GM18873 (cell line): ENCODE measurements at regions not wholly inside any gene's neighbourhood (a gene's known extent, or its start where the extent isn't known, plus 50 kb on each side); places are given as distances from the start of the nearest gene placed in this dataset.

Experiments
- ATAC-seq: cut with Tn5 transposase; IDR thresholded peaks from one replicate; pipeline ENCODE4 v1.9.1; 2021; ENCODE audit warnings: mild to moderate bottlenecking, moderate library complexity, moderate number of reproducible peaks; ENCODE audit not compliant: unreplicated experiment, low FRiP score

DNA sequence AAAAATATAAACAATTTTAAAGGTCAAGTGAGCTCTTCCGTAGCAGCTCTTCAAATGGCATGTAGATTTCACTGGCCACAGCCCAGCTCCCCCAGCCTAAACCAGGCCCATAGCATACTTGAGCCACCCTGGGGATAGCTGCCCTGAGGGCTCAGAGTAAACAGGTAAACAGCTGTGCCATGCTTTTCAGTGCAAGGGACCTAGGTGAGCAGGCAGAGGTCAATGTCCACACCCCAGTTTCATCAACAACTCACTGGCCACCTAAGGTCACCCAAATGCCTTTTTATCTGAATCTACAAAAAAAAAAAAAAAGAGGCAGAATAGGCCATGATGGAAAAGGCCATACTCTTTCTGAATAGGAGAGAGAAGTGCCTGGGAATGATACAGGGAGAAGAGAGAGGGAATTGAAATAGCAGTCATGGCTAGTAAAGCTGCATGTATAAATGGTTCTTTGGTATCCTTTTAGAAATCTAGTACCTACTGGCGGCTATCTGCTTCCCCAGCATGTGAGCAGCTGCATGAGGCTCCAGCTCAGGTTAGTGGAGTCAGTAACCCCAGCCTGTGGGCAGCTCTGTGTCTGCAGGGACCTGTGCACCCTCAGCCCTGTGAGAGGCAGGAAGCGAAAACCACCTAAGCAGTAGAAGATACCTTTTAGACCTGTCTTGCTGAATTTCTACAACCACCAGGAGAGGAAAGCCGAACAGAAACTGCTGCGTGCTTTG lies 77.0 kb downstream of the FOXA2 start:
- no peak for ATAC-seq

DNA sequence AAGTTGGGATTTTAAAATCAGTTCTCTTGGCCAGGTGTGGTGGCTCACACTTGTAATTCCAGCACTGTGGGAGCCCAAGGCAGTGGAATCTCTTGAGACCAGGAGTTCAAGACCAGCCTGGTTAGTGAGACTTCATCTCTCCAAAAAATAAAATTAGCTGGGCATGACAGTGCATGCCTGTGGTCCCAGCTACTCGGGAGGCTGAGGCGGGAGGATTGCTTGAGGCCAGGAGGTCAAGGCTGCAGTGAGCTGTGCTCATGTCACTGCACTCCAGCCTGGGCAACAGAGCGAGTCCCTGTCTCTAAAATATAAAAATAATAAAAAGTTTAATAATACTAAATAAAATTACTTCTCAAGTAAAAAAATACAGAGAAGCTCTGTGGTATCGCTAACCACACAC lies 77.5 kb downstream of the FOXA2 start:
- no peak for ATAC-seq

DNA sequence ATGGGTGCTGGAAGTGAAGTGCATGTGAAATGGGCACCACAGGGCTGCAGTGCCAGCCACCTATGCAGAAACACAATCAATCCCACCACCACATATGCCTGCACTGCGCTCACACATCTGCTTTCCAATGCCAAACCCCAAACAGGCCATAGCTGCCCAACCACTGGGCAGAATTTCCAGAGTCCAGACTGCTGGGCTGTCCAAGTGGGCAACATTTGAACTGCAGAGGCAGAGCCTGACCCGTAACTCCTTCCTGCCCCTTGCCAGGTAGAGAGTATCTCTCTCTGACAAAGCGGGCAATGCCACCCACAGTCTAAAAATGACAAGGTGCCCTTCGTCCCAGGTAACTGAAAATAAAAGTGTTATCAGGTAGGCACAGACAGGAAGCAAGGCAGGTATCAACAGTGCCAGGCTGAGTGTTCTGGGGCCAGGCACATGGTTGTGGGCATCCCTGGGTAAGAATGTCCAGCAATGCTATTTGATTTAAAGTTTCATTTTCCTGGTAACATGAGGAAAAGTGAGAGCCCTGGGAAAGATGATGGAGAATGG lies 79.5 kb downstream of the FOXA2 start:
- no peak for ATAC-seq

DNA sequence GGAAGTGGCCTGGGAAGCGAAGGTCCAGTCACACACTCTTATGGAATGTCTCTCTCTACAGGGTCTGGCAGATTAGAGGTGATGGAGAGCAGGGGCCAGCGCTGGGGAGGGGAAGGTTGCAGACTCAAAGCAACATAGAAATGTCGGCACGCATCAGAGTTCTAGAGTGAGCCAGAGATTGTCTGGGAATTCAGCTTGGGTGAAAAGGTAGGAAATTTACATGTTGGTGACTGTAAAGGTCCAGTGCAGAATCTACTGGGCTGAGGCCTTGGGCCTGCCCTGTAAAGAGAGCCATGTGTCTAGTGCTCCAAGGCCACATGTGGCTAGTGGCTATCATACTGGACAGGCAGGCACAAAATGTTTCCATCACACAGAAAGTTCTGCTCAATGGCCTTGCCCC lies 80.8 kb downstream of the FOXA2 start:
- ATAC-seq = no peak

DNA sequence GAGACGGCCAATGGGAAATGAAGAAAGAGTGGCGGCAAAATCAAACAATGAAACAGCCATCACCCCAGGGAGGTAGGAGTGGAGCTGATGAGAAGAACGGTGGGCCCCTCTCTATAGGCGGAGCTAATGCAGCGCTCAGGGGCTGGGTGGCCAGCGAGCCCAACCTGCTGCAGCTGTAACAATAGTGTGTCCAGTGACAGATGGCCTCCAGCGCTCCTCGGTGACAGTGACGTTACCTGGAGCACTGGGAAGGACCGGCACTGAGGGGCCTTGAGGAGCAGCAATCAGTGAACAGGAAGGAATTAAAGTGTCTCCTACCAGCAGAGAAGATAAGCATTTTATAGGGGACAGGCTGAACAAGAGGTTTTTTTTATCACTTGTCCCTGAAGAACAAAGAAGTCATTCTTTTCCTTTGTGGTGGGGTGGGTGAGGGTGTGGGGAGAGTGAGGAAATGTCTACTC lies 81.6 kb downstream of the FOXA2 start:
- no peak for ATAC-seq

DNA sequence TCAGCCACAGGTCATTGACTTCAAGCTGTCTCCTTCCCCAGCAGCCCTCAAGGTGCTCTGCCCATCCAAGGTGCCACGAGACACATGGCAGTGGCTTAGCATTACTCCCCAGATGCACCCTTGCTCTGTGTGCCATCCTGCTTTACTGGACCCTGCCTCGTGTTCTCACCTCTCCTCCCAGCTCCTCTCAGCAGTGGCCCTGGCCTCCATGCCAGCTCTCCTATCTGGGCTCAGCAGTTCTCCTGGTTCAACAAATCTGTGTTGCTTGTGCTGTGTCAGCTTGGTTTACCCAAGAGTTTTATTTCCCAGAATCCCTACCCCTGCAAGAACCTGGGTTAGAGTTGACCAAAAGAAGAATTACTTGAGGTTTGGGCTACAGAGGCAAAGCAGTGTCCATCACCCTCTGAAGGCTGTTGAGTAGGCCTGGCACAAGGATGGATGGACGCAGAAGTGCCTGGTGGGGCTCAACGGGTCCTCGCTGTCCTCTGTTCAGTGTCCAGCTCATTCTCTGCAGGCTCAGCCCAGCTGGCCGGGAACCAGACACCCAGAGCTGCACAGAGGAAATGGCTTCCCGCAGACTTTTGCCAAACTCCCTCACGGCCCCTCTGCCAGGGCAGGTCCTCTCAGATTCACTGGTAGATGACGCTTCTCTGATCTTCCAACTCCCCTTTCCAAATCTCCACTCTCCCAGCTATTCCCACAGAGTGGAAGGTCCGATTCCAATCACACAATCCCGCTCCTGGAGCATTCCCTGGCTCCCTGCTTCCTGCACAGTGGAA lies 82.6 kb downstream of the FOXA2 start:
- no peak for ATAC-seq

DNA sequence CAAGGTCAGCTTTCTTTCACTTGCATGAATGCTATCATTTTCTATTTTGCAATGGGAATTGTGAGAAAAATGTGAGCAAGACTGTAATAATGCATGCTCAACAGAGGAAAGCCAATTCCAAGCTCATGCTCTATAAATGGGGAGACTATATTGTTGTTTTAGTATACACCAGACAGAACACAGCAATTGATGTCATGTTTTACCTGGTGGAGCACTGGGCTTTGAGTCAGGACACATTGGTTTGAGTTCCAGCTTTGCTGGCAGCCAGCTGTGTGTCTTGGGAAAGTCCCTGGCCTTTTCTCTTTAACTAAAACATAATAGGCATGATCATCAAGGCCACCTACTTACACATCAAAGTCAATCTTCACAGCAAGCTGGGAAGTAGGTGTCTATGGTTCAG lies 83.3 kb downstream of the FOXA2 start:
- no peak for ATAC-seq

DNA sequence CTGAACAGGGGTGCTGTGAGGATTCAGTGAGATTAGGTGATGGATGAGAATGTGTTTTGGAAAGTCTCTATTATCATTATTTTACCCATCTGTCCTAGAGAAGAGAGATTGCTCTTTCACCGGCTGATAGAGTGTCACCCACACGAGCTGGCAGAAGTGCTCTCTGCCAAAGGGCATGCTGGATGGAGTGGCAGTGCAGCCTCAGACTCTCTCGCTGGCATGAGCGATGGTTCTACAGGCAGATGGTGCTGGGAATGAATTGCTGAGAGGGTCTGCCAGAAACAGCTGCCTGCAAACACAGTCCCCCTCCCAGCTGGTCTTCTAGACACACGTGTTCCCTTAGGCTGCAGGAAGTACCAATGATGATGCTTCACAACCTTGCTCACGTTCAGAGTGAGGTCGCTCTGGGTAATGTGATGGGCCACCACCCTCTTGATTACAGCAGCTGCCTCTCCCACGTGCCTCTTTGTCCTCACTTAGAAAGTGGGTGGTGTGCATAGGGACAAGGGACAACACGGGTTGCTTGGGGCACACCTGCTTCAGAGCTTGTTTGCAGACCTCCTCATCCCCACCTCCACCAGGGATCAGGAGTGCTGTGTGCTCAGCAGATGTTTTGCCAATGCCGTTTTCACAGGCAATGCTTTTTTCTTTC lies 84.7 kb downstream of the FOXA2 start:
- ATAC-seq = no peak

DNA sequence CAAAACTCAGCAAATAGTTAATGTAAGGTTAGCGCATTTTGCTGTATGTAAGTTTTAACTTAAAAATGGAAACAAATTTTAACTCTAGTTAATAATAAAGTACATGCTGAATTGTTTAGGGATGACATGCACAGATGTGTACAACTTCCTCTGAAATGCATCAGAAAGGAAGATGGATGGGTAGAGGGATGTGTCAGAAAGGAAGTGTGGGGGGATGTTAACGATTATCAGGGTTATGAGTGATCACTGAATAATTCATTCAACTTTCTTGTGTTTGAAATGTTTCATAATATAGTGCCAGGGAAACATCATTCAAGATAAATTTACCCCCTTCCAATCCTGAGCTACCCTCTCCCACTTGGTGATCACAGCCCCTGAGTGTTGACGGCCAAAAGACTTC lies 87.6 kb downstream of the FOXA2 start:
- no peak for ATAC-seq

DNA sequence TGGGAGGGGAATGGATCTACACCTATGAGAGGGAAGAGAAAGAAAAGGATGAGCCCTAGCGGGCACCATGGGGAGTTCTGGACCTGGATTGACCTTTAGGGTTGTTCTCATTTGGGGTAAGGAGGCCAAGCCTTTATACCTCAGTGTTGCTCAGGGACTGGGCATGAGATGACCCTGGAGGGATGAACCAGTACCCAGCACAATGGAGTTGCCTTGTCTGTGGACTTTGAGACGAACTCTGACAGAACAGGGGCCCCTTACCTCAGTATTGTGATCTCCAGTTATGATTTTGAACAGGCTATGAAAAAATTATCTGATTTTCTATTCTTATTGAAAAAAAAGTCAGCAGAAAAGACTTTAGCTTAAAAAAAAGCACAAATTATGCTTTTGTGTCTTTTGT lies 88.6 kb downstream of the FOXA2 start:
- no peak for ATAC-seq

DNA sequence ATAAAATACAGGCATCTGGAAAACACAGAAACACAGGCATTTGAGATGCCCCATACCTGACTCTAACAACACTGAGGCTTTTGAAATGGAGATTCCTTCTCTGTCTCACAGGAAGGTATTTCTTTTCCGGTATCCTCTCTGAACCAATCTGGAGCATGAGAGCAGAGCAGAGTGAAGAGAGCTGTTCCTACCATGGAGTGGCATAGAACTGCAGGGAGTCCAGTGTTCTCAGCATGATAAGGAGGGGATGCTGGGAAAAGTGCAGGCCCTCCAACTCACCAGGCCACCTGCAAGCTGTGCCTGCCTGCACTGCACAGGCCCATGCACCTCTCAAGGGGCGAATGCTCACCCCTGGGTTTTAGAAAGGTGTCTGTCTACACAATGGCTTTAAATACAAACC lies 89.2 kb downstream of the FOXA2 start:
- ATAC-seq = no peak

DNA sequence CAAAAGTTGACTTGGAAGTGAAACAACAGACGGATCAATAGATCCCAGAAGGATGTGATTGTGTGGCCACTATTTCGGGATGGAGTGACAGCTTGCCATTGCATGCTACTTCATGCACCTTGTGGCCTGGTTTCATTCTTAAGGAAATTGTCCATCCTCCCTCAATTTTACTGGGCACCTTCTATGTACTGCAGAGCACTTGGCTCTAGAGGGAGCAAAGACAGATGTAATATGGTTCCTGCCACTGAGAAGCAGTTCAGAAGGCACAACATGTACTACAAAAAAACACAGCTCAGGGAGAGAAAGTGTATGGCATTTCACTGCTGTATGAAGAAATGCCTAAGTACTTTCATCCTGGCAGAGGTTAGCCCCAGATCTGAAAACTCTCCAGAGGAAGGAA lies 91.9 kb downstream of the FOXA2 start:
- ATAC-seq = no peak

DNA sequence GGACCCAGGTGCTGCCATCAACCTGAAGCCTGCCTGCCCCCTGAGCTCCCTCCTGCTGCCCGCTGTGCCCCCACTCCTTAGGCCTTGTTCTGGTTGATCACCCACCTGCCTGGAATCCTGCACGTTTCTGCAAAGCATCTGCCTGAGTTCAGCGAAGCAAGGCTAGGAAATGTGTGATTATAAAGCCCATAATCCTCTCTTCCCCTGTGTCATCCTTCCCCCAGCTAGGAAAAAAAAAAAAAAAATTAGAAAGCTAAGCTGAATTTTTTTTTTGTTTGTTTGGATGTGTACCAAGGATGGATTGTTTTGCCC lies 93.2 kb downstream of the FOXA2 start:
- ATAC-seq = no peak

DNA sequence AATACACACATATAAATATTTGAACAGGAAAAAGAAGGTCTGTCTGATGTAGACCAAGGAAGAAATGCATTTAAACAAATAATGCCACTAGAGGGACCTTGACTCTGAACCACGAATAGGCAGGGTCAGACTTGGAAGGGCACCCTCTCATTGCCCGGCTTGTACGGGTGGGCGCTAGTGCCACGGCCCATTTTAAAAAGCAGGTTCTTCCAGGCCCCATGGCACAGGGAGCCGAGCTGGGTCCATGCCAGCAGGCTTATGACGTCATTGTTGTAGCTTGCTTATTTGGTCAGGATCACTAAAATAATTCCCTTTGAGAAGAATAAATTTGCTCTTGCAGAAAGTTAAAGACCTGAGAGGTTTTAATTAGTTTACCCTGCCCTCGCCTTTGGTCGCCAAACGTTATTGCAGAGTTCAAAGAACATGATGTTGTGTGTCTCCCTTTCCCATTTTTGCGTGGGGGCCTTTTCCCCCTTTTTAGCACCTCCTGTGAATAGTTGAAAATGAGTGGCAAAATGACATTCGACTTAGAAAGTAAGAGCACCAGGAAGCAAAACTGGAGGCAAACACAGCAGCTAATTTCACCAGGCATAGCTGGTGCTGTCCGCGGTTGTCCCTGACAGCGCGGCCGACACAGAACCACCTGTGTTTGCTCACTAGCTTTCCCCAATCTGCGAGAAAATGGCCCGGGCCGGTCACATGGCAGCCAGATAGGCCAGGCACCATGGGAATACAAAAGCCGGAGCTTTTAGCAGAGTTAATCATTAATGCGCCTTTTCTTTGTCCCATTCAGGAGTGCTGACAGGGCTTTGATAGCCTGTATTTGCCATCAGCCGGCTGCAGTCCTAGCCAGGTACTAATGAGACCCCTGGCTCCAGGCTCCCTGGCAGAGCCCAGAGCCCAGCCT lies 93.8 kb downstream of the FOXA2 start:
- no peak for ATAC-seq

DNA sequence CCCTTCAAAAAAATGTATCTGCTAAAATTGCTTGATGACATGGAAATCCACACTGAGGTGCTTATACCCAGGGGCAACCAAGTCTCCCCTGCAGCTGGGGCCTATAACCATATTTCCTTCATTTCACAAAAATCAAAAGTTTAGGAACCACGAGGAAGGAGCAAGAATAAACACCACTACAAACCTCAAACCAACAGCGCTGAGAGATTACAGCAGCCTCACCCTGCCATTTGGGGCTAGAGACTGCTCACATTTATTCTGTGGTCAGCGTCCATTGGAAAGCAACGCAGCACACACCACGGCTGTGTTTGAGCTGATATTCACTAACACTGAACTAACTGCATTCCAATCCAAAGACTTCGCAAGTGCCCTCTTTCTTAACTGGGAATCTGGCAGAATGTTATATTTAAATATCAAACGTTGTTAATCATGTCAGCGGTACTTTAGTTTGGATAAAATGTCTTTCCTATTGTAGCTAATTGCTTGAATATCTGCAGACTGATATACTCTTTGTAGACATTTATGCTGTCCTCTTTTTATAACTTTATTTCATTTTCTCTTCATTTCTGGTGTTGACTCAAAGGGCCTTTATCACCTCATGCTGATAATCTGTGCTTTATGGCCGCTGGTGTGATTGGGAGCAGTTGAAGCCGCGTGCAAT lies 94.6 kb downstream of the FOXA2 start:
- ATAC-seq = no peak

DNA sequence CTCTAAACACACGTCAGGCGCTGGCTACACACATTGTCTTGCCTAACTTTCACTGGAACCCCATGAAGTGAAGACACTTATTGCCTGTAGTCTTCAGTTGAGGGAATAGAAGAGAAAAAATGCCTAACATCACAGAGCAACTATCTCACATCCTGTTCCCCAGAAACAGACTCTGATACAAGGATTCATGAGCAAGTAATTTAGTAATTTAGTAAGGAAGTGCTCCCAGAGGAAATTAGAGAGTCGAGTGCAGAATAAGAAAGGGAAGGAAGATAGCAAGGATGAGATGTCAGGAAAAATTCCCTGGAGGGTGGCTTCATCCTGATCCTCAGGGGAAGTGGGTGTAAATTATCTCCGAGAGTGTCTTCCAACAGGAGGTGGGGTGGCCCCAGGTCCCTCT lies 104.0 kb downstream of the FOXA2 start:
- no peak for ATAC-seq

DNA sequence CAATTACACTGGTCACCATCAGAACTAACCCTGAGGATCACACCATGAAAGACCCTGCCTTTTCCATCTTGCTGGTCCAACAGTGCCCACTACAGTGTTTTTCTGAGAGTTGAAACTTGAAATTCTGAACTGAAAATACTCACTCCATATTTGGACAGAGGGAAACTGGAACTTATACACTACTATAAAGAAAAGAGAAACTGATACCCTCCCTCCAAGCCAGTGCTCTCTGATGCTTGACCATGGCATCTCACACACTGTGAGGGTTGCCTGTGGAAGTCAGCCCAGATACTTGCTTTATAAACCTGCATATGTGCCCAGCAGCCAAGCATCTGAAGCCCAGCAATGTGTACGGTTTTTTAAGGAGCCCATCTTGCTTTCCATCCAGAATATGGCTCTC lies 108.7 kb downstream of the FOXA2 start:
- ATAC-seq = no peak

DNA sequence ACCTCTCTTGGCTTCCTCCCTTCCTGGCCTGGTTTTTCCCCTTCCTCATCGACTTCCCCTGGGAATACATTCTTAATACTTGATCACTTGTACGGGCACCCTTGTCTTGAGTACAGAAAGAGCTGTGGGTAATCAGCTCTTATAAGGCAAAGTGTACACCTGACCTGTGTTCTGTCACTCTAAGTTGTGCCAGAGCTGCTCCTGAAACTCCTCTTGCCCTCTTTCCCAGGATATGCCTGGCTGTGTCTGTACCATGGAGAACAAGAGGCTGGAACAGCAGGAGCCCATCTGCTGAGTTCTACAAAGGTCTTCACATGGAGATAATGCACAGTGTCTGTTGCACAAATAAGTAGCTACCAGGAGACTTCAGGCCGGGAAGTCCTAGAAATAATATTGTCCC lies 110.1 kb downstream of the FOXA2 start:
- ATAC-seq = no peak

DNA sequence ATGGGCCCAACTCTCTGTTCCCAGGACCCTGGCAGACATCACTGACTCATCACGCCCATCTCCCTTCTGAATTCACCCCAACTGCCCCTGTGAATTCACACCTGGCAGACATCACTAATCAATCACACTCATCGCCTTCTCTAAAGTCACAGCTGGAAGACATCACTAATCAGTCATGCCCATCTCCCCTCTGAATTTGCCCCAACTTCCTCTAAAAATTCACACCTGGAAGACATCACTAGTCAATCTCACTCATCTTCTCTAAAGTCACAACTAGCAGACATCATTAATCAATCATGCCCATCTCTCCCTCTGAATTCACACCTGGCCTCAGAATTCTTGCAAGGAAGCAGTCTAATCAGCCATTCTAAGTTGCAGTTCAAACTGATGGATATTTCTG lies 111.1 kb downstream of the FOXA2 start:
- ATAC-seq = no peak
